ENCODE measurements at regions not wholly inside any gene's neighbourhood (a gene's known extent, or its start where the extent isn't known, plus 50 kb on each side); places are given as distances from the start of the nearest gene placed in this dataset.

DNA sequence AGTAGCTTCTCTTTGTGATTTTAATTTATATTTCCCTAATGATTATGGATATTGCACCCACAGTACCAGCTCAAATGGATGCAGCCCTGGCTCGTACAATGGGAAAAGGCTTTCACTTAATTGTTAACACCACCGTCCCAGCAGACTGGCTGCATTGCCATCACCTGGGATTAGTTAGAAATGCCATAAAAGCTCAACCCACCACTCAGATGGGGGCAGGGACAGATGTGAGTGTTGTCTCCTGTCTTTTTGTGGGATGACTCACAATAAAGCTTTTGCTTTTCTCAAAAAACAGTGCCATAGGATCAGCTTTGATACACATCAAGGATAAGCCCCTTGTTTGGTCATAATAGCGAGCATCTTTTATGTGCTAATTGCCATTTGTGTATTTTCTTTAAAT is 729.1 kb downstream of the TNS3 start:
- Histone ChIP-seq H3K4me1 (ENCODE audit: insufficient read depth, low read length, poor library complexity, severe bottlenecking) (no peaks in the 10 kb centered on the region), H3K4me3 (ENCODE audit: low read length, poor library complexity, severe bottlenecking) (no peak overlapping the region), H3F3A (ENCODE audit: low read depth) (no peaks in the 10 kb centered on the region), H3K79me2 (ENCODE audit: insufficient read depth, low read length) (no peaks in the 10 kb centered on the region), H4K20me1 (ENCODE audit: insufficient read depth, low read length, poor library complexity, severe bottlenecking) (no peaks in the 10 kb centered on the region), H3K27me3 (ENCODE audit: insufficient read depth, low read length, poor library complexity, severe bottlenecking) (no peaks in the 10 kb centered on the region), H3K4me2 (ENCODE audit: low read depth, low read length, poor library complexity, severe bottlenecking) (no peak overlapping the region), H2AFZ (ENCODE audit: low read length) (no peak overlapping the region), H3K9me2 (replicated peaks; ENCODE audit: low read depth, low read length) (no peaks in the 10 kb centered on the region), H3K9ac (ENCODE audit: low read depth, low read length, poor library complexity, severe bottlenecking) (no peak overlapping the region), H3K9me3 (ENCODE audit: insufficient read depth, low read depth, low read length) (no peaks in the 10 kb centered on the region; the same call in 1 of the 2 replicates), H3K36me3 (ENCODE audit: insufficient read depth, low read length) (no peaks in the 10 kb centered on the region)
- TF ChIP-seq, protein P1, sequence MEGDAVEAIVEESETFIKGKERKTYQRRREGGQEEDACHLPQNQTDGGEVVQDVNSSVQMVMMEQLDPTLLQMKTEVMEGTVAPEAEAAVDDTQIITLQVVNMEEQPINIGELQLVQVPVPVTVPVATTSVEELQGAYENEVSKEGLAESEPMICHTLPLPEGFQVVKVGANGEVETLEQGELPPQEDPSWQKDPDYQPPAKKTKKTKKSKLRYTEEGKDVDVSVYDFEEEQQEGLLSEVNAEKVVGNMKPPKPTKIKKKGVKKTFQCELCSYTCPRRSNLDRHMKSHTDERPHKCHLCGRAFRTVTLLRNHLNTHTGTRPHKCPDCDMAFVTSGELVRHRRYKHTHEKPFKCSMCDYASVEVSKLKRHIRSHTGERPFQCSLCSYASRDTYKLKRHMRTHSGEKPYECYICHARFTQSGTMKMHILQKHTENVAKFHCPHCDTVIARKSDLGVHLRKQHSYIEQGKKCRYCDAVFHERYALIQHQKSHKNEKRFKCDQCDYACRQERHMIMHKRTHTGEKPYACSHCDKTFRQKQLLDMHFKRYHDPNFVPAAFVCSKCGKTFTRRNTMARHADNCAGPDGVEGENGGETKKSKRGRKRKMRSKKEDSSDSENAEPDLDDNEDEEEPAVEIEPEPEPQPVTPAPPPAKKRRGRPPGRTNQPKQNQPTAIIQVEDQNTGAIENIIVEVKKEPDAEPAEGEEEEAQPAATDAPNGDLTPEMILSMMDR (conservative IDR thresholded peaks at IDR 0.05; ENCODE audit: low read length), result no peak
- TF ChIP-seq EZH2phosphoT487 (IDR thresholded peaks at IDR 0.05; ENCODE audit: borderline replicate concordance), result no peak

GRCh38 chr7:46850563-46851330 is 731.2 kb downstream of the TNS3 start:
- Histone ChIP-seq H3K9me3 (ENCODE audit: insufficient read depth, low read depth, low read length) (peaks cover 3% of the 10 kb centered on the region; the same call in 1 of the 2 replicates), H3K9ac (ENCODE audit: low read depth, low read length, poor library complexity, severe bottlenecking) (no peak overlapping the region), H3K4me2 (ENCODE audit: low read depth, low read length, poor library complexity, severe bottlenecking) (no peak overlapping the region), H2AFZ (ENCODE audit: low read length) (no peak overlapping the region), H3K4me1 (ENCODE audit: insufficient read depth, low read length, poor library complexity, severe bottlenecking) (no peaks in the 10 kb centered on the region), H3K79me2 (ENCODE audit: insufficient read depth, low read length) (no peaks in the 10 kb centered on the region), H3K9me2 (replicated peaks; ENCODE audit: low read depth, low read length) (no peaks in the 10 kb centered on the region), H4K20me1 (ENCODE audit: insufficient read depth, low read length, poor library complexity, severe bottlenecking) (no peaks in the 10 kb centered on the region), H3K4me3 (ENCODE audit: low read length, poor library complexity, severe bottlenecking) (no peak overlapping the region), H3K36me3 (ENCODE audit: insufficient read depth, low read length) (no peaks in the 10 kb centered on the region), H3K27me3 (ENCODE audit: insufficient read depth, low read length, poor library complexity, severe bottlenecking) (no peaks in the 10 kb centered on the region), H3F3A (ENCODE audit: low read depth) (no peaks in the 10 kb centered on the region)
- TF ChIP-seq, protein P1 (conservative IDR thresholded peaks at IDR 0.05; ENCODE audit: low read length), result no peak
- TF ChIP-seq EZH2phosphoT487 (IDR thresholded peaks at IDR 0.05; ENCODE audit: borderline replicate concordance), result no peak

DNA sequence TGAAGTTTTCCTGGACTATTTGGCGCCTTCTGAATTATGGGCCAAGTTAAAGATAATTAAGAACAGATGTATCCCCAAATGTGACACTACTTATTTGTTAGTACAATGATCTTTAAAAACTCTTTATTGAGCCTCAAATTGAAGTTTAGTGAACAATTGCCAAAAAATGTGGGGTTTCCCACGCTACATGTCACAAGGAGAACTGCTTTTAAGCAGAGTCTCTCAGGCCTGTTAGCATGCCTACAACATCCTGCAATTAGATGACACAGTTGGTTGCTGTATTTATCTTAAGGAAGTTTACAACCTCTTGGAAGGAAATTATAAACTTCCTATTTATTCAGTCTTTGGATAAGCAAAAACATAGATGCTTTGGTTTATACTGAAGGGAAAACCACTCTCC is 733.0 kb downstream of the TNS3 start:
- Histone ChIP-seq H3K27me3 (ENCODE audit: insufficient read depth, low read length, poor library complexity, severe bottlenecking) (no peaks in the 10 kb centered on the region), H3K9ac (ENCODE audit: low read depth, low read length, poor library complexity, severe bottlenecking) (no peak overlapping the region), H3K36me3 (ENCODE audit: insufficient read depth, low read length) (no peaks in the 10 kb centered on the region), H3K4me1 (ENCODE audit: insufficient read depth, low read length, poor library complexity, severe bottlenecking) (no peaks in the 10 kb centered on the region), H3K79me2 (ENCODE audit: insufficient read depth, low read length) (no peaks in the 10 kb centered on the region), H3F3A (ENCODE audit: low read depth) (no peaks in the 10 kb centered on the region), H3K4me2 (ENCODE audit: low read depth, low read length, poor library complexity, severe bottlenecking) (no peak overlapping the region), H2AFZ (ENCODE audit: low read length) (no peak overlapping the region), H3K4me3 (ENCODE audit: low read length, poor library complexity, severe bottlenecking) (no peak overlapping the region), H3K9me3 (ENCODE audit: insufficient read depth, low read depth, low read length) (peaks cover 3% of the 10 kb centered on the region; the same call in 1 of the 2 replicates), H4K20me1 (ENCODE audit: insufficient read depth, low read length, poor library complexity, severe bottlenecking) (no peaks in the 10 kb centered on the region), H3K9me2 (replicated peaks; ENCODE audit: low read depth, low read length) (no peaks in the 10 kb centered on the region)
- no peak for TF ChIP-seq EZH2phosphoT487 (IDR thresholded peaks at IDR 0.05; ENCODE audit: borderline replicate concordance)
- TF ChIP-seq, protein P1 (conservative IDR thresholded peaks at IDR 0.05; ENCODE audit: low read length), result no peak
